ENCODE measurements at regions not wholly inside any gene's neighbourhood (a gene's known extent, or its start where the extent isn't known, plus 50 kb on each side); places are given as distances from the start of the nearest gene placed in this dataset.

GRCh38 chr9:105121861-105122430, 122.5 kb upstream of the SLC44A1 start:
- TF ChIP-seq POLR2AphosphoS5 (IDR thresholded peaks at IDR 0.05) (no peak), CTCF (IDR thresholded peaks at IDR 0.05; ENCODE audit: poor library complexity, severe bottlenecking) (no peak)
